Mesenchymal stem cell (in vitro differentiated cells and primary cell): ENCODE measurements at regions not wholly inside any gene's neighbourhood (a gene's known extent, or its start where the extent isn't known, plus 50 kb on each side); places are given as distances from the start of the nearest gene placed in this dataset.

ENCODE experiments used
- DNase-seq: peaks from one replicate; pipeline ENCODE4 v3.0.0-alpha.2; 2013
- H2AFZ ChIP-seq: one replicate; pipeline ENCODE4 v1.6.1; 2013; ENCODE audit warnings: low read depth, mild to moderate bottlenecking, control low read depth, inconsistent platforms, low read length, moderate library complexity
- H2AK5ac ChIP-seq: 2 replicates; pipeline ENCODE4 v1.6.1; 2013; ENCODE audit warnings: low read length, moderate library complexity, mild to moderate bottlenecking, inconsistent platforms; ENCODE audit not compliant: severe bottlenecking
- H2BK120ac ChIP-seq: one replicate; pipeline ENCODE4 v1.6.1; 2013; ENCODE audit warnings: low read depth, mild to moderate bottlenecking, inconsistent platforms, low read length, moderate library complexity
- H2BK12ac ChIP-seq, 2 experiments: one replicate each; pipeline ENCODE4 v1.6.1; 2013; ENCODE audit warnings: inconsistent platforms in 2 of 2, low read length in 2 of 2, mild to moderate bottlenecking in 2 of 2, moderate library complexity in 2 of 2, control low read depth in 1 of 2
- H2BK15ac ChIP-seq: one replicate; pipeline ENCODE4 v1.6.1; 2013; ENCODE audit warnings: mild to moderate bottlenecking, low read depth, inconsistent platforms; ENCODE audit not compliant: poor library complexity, severe bottlenecking
- H2BK5ac ChIP-seq: 2 replicates; pipeline ENCODE4 v1.6.1; 2013; ENCODE audit warnings: low read depth, mild to moderate bottlenecking, low read length, control low read depth, inconsistent platforms; ENCODE audit not compliant: poor library complexity, severe bottlenecking
- H3K14ac ChIP-seq, 2 experiments: one replicate each; pipeline ENCODE4 v1.6.1; 2013; ENCODE audit warnings: inconsistent platforms in 2 of 2, low read length in 2 of 2, control low read depth in 1 of 2, mild to moderate bottlenecking in 1 of 2, moderate library complexity in 1 of 2
- H3K18ac ChIP-seq, 2 experiments: one replicate each; pipeline ENCODE4 v1.6.1; 2013; ENCODE audit warnings: inconsistent platforms in 2 of 2, low read length in 2 of 2, control low read depth in 1 of 2, low read depth in 1 of 2, mild to moderate bottlenecking in 1 of 2
- H3K23ac ChIP-seq, 2 experiments: one replicate each; pipeline ENCODE4 v1.6.1; 2013; ENCODE audit warnings: inconsistent platforms in 2 of 2, low read length in 2 of 2, mild to moderate bottlenecking in 2 of 2, moderate library complexity in 2 of 2, control low read depth in 1 of 2
- H3K27ac ChIP-seq: 2 replicates; pipeline ENCODE4 v1.5.1; 2013; ENCODE audit warnings: mild to moderate bottlenecking, moderate library complexity, low read length, control low read depth, inconsistent platforms; ENCODE audit not compliant: poor library complexity, severe bottlenecking
- H3K27me3 ChIP-seq, 2 experiments: 2 replicates each; pipeline versions ENCODE4 v1.6.1 to v1.7.0; 2013; ENCODE audit warnings: low read length in 2 of 2, mild to moderate bottlenecking in 2 of 2, moderate library complexity in 2 of 2, control low read depth in 1 of 2, inconsistent platforms in 1 of 2; ENCODE audit not compliant: control insufficient read depth in 1 of 2, insufficient read depth in 1 of 2
- H3K36me3 ChIP-seq, 2 experiments: 2 replicates each; pipeline versions ENCODE4 v1.6.1 to v1.7.0; 2013; ENCODE audit warnings: low read length in 2 of 2, control low read depth in 1 of 2, inconsistent platforms in 1 of 2, low read depth in 1 of 2, mild to moderate bottlenecking in 1 of 2; ENCODE audit not compliant: insufficient read depth in 2 of 2, control insufficient read depth in 1 of 2
- H3K4ac ChIP-seq, 2 experiments: one replicate each; pipeline ENCODE4 v1.6.1; 2013; ENCODE audit warnings: inconsistent platforms in 2 of 2, low read length in 2 of 2, mild to moderate bottlenecking in 2 of 2, moderate library complexity in 2 of 2, control low read depth in 1 of 2, low read depth in 1 of 2
- H3K4me1 ChIP-seq: 2 replicates; pipeline ENCODE4 v1.6.1; 2013; ENCODE audit warnings: low read depth, low read length, control low read depth; ENCODE audit not compliant: control insufficient read depth, insufficient read depth
- H3K4me2 ChIP-seq: 2 replicates; pipeline ENCODE4 v1.6.1; 2013; ENCODE audit warnings: low read length, mild to moderate bottlenecking, inconsistent platforms; ENCODE audit not compliant: poor library complexity, severe bottlenecking
- H3K4me3 ChIP-seq, 2 experiments: 2 replicates each; pipeline versions ENCODE4 v1.5.1 to v1.7.0; 2013; ENCODE audit warnings: low read length in 2 of 2, mild to moderate bottlenecking in 2 of 2, control low read depth in 1 of 2, low read depth in 1 of 2; ENCODE audit not compliant: insufficient read depth in 1 of 2
- H3K79me1 ChIP-seq: replicated peaks from 2 replicates; pipeline ENCODE4 v1.6.1; 2013; ENCODE audit warnings: mild to moderate bottlenecking, control low read depth, low read length, inconsistent platforms; ENCODE audit not compliant: poor library complexity, severe bottlenecking
- H3K9ac ChIP-seq: 2 replicates; pipeline ENCODE4 v1.7.0; 2013; ENCODE audit warnings: mild to moderate bottlenecking, low read length, moderate library complexity
- H3K9me3 ChIP-seq: 2 replicates; pipeline ENCODE4 v1.7.0; 2013; ENCODE audit warnings: mild to moderate bottlenecking, low read length; ENCODE audit not compliant: control insufficient read depth
- H4K8ac ChIP-seq: one replicate; pipeline ENCODE4 v1.6.1; 2013; ENCODE audit warnings: inconsistent platforms, mild to moderate bottlenecking, low read length, moderate library complexity
- H4K91ac ChIP-seq: one replicate; pipeline ENCODE4 v1.6.1; 2013; ENCODE audit warnings: mild to moderate bottlenecking, low read length, inconsistent platforms
- WGBS: methylation state at CpG from one replicate; pipeline ENCODE4 v1.1.7; 2013; ENCODE audit warnings: mixed read lengths; 5-methylcytosine and 5-hydroxymethylcytosine counted together

GRCh38 chr6:184161-184700 lies 108.1 kb upstream of the DUSP22 start:
- Histone ChIP-seq H3K23ac (no peak overlapping the region), H4K91ac (no peak overlapping the region), H3K14ac (no peak overlapping the region), H2AK5ac (no peak overlapping the region), H3K27ac (no peak overlapping the region), H3K27me3 (peaks cover 4 to 55% of the 10 kb centered on the region in 2 experiments), H2AFZ (no peak overlapping the region), H3K9ac (no peak overlapping the region), H3K4ac (no peak overlapping the region), H3K4me1 (peaks cover 8% of the 10 kb centered on the region), H3K4me3 (no peak overlapping the region), H3K18ac (no peak overlapping the region), H2BK5ac (no peak overlapping the region), H4K8ac (no peak overlapping the region), H3K36me3 (no peaks in the 10 kb centered on the region), H2BK12ac (no peak overlapping the region), H3K79me1 (no peaks in the 10 kb centered on the region), H2BK15ac (no peak overlapping the region), H3K9me3 (no peaks in the 10 kb centered on the region), H2BK120ac (no peak overlapping the region), H3K4me2 (no peak overlapping the region)
- WGBS = 76% methylated on average over 6 of the region's 7 CpGs
- DNase-seq = no peak

DNA sequence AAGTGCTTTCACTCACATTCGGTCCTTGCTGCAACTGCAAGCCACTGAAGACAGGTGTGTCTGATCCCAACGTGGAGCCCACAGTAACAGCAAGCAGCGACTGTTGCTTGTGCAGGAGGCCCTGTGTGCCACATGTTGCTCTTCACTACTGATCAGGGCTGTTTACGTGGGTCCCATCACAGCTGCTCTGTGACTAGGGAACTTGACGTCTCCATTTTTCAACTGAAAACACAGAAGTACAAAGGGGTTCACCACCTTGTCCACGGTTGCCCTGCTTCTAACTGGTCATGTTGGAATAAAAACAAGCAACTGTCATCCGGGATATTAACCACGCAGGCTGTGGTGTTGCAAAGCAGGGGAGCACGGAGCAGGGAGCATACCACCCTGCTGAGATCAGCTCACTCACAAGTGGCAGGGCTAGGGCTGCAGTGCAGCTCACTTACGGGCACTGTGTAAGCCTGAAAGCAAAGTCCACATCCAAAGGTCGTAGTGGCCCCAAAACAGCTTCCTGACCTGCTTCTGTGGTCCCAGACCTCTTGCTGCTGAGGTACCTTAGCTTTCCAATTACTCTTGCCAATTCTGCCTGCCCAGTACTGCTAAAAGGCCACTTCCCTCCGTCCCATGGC lies 105.8 kb upstream of the DUSP22 start:
- peak; percentile 59 for DNase-seq
- Histone ChIP-seq H4K8ac (no peak overlapping the region), H3K4me1 (peaks cover 8% of the 10 kb centered on the region), H3K4me3 (no peak overlapping the region), H3K4ac (peak overlapping the region; percentile 15 to 25), H2BK120ac (no peak overlapping the region), H2BK15ac (no peak overlapping the region), H3K27ac (no peak overlapping the region), H3K36me3 (no peaks in the 10 kb centered on the region), H3K79me1 (no peaks in the 10 kb centered on the region), H4K91ac (no peak overlapping the region), H3K18ac (peak overlapping the region in 1 of 2 experiments; percentile 71), H2BK12ac (peak overlapping the region in 1 of 2 experiments; percentile 18), H2AK5ac (no peak overlapping the region), H3K9ac (no peak overlapping the region), H3K4me2 (no peak overlapping the region), H3K14ac (no peak overlapping the region), H3K23ac (no peak overlapping the region), H3K27me3 (peaks cover 4 to 49% of the 10 kb centered on the region in 2 experiments), H2BK5ac (no peak overlapping the region), H3K9me3 (no peaks in the 10 kb centered on the region), H2AFZ (no peak overlapping the region)
- whole genome bisulfite sequencing = 42% methylated on average over 12 of the region's 12 CpGs

DNA sequence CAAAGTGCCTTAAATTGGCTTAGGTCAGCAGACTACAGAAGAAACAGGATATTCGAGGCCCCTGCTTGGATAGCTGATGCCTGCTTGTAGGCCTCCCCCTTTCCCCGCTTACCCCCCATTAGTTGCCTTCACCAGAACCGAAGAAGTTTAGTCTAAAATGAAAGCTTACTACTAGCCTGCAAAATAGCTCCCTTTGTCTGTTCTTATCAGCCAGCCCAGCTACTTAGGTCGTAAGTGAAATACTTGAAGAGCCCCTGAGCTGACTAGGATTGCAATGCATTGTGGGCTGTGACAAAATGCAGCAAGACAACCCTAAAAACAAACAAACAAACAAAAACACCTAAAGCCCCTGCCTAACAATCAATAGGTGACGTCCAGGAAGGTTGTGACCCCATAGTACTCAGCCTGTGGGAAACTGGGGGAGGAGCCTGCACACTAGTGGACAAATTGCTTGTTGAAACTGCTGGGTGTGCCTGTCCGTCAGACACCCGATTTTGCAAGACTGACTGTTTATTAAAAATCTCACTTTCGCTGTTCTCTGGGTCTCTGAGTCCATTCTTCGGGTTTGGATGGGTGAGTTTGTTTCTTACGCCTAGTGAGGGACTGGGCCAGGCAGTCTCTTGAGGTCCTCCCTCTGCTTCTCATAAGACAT lies 105.0 kb upstream of the DUSP22 start:
- Histone ChIP-seq H3K18ac (no peak overlapping the region), H3K79me1 (no peaks in the 10 kb centered on the region), H2BK120ac (no peak overlapping the region), H2BK15ac (no peak overlapping the region), H3K27me3 (peaks cover 4 to 54% of the 10 kb centered on the region in 2 experiments), H3K27ac (no peak overlapping the region), H2BK5ac (no peak overlapping the region), H3K9ac (no peak overlapping the region), H3K9me3 (no peaks in the 10 kb centered on the region), H4K8ac (no peak overlapping the region), H3K23ac (no peak overlapping the region), H3K4me3 (no peak overlapping the region), H3K4me2 (no peak overlapping the region), H2AK5ac (no peak overlapping the region), H3K14ac (no peak overlapping the region), H4K91ac (no peak overlapping the region), H3K4me1 (peaks cover 8% of the 10 kb centered on the region), H3K4ac (no peak overlapping the region), H2AFZ (peak overlapping the region; percentile 8), H3K36me3 (no peaks in the 10 kb centered on the region), H2BK12ac (no peak overlapping the region)
- DNase-seq = peak; percentile 8
- WGBS = 68% methylated on average over 10 of the region's 10 CpGs

- no peak overlapping the region for H4K8ac ChIP-seq
- no peak overlapping the region for H3K23ac ChIP-seq
- no peaks in the 10 kb centered on the region for H3K9me3 ChIP-seq
- H2BK120ac ChIP-seq = no peak overlapping the region
- no peak overlapping the region for H2AK5ac ChIP-seq
- no peak overlapping the region for H2BK15ac ChIP-seq
- H3K18ac ChIP-seq = no peak overlapping the region
- H2BK12ac ChIP-seq = peak overlapping the region in 1 of 2 experiments; percentile 45
- no peak overlapping the region for H2BK5ac ChIP-seq
- no peak overlapping the region for H2AFZ ChIP-seq
- H4K91ac ChIP-seq = no peak overlapping the region
- H3K4me1 ChIP-seq = peaks cover 8% of the 10 kb centered on the region
- H3K27ac ChIP-seq = no peak overlapping the region
- no peak overlapping the region for H3K14ac ChIP-seq
- H3K9ac ChIP-seq = peak overlapping the region; percentile 9
- 21% methylated on average over 13 of the region's 13 CpGs for WGBS
- H3K4me2 ChIP-seq = no peak overlapping the region
- DNase-seq = peak; percentile 83
- H3K4ac ChIP-seq = peak overlapping the region in 1 of 2 experiments; percentile 12
- peaks cover 0 to 48% of the 10 kb centered on the region in 2 experiments for H3K27me3 ChIP-seq
- H3K79me1 ChIP-seq = no peaks in the 10 kb centered on the region
- no peaks in the 10 kb centered on the region for H3K36me3 ChIP-seq
- H3K4me3 ChIP-seq = no peak overlapping the region
Measured at GRCh38 chr6:188821-189655, 103.2 kb upstream of the DUSP22 start.
